ENCODE measurements at regions not wholly inside any gene's neighbourhood (a gene's known extent, or its start where the extent isn't known, plus 50 kb on each side); places are given as distances from the start of the nearest gene placed in this dataset.

DNA sequence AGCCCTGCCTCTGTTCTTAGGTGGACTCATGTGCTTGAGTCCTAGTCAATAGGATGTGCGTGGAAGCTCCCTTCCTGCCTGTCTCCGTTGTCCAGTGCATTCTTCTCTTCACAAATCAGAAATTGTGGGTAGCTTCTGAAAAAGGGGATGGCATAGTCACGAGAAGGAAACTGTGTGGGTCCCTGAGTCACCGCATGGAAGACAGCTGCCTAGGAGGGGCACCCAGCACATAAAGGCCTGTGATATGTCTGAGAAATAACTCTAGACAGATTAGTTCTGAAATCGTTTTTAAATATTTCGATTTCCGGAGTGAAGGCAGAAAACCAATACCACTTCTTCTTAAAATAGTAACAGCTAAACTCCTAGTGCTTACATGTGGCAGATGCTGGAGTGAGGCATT is 974.4 kb downstream of the BCL11B start:
- H2AK5ac ChIP-seq (ENCODE audit: low read depth, low read length), result no peak overlapping the region
- peaks cover 27% of the 10 kb centered on the region for H3K9me3 ChIP-seq (ENCODE audit: control insufficient read depth, insufficient read depth, low read length)
- no peak overlapping the region for H2BK5ac ChIP-seq (ENCODE audit: low read depth, low read length, poor library complexity, severe bottlenecking)
- DNase-seq (no peak), ATAC-seq (ENCODE audit: low read depth) (no peak)
- in situ Hi-C loops (cut with MboI; ENCODE audit: low sequenced_read_pairs), result no loop called here
- H2BK15ac ChIP-seq (ENCODE audit: low read depth, low read length), result no peak overlapping the region
- dilution Hi-C loops (cut with HindIII; ENCODE audit: low sequenced_read_pairs, unreplicated experiment), result no loop called here
- no peak overlapping the region for H2BK120ac ChIP-seq (ENCODE audit: low read depth, low read length)
- H3K27me3 ChIP-seq (ENCODE audit: control insufficient read depth, insufficient read depth, low read length), result no peaks in the 10 kb centered on the region
- POLR2A ChIA-PET (ENCODE audit: unreplicated experiment), result no interaction called here
- no peak overlapping the region for H3K27ac ChIP-seq (ENCODE audit: insufficient read depth, low read length)
- H3K4me1 ChIP-seq (ENCODE audit: control insufficient read depth, insufficient read depth, low read length), result no peaks in the 10 kb centered on the region
- H3K56ac ChIP-seq (ENCODE audit: extremely low read depth, insufficient read depth, low read length), result no peak overlapping the region
- no peak overlapping the region for H2BK20ac ChIP-seq (ENCODE audit: low read depth, low read length)
- H3K18ac ChIP-seq (ENCODE audit: low read depth, low read length), result no peak overlapping the region
- no peak overlapping the region for H3K14ac ChIP-seq (replicated peaks; ENCODE audit: low read depth, low read length)
- CTCF ChIA-PET, result no interaction called here
- no peak overlapping the region for H3K4me2 ChIP-seq (ENCODE audit: low read depth, low read length)
- H4K91ac ChIP-seq (ENCODE audit: insufficient read depth, low read depth, low read length), result no peak overlapping the region
- no peak overlapping the region for H3K23ac ChIP-seq (ENCODE audit: low read depth, low read length)
- intact Hi-C loops (cut with micrococcal nuclease), result no loop called here
- H3K9me1 ChIP-seq (ENCODE audit: insufficient read depth, low read length), result no peaks in the 10 kb centered on the region
- no peak overlapping the region for H2AFZ ChIP-seq (replicated peaks; ENCODE audit: low read length, poor library complexity)
- no peak overlapping the region for H3K9ac ChIP-seq (ENCODE audit: low read depth, low read length)
- no peaks in the 10 kb centered on the region for H3K79me1 ChIP-seq (ENCODE audit: low read depth in 1 of 2, low read length in 2 of 2)
- no CpG with 5 or more reads among the region's 7 CpGs for WGBS, 2 experiments (ENCODE audit: extremely low coverage in 2 of 2, insufficient read length in 1 of 2)
- H4K8ac ChIP-seq (ENCODE audit: low read depth in 2 of 2, low read length in 2 of 2), result no peak overlapping the region
- H3K4me3 ChIP-seq (ENCODE audit: insufficient read depth, low read depth, low read length), result no peak overlapping the region
- H3K4ac ChIP-seq (ENCODE audit: low read depth, low read length), result no peak overlapping the region
- H3K36me3 ChIP-seq (ENCODE audit: control insufficient read depth, insufficient read depth, low read length), result no peaks in the 10 kb centered on the region
- no peaks in the 10 kb centered on the region for H4K20me1 ChIP-seq (ENCODE audit: insufficient read depth, low read length)
- no TSS peak for BruUV-seq (replicated peaks)
- no peak overlapping the region for H4K5ac ChIP-seq (ENCODE audit: low read depth, low read length)
- no peak for TF ChIP-seq FOS (IDR thresholded peaks at IDR 0.05; ENCODE audit: low read depth, low read length)
- no peak for TF ChIP-seq CTCF (conservative IDR thresholded peaks at IDR 0.05; ENCODE audit: low read depth, low read length)
- TF ChIP-seq RCOR1 (IDR thresholded peaks at IDR 0.05; ENCODE audit: insufficient replicate concordance, low read length), result no peak
- no peak for TF ChIP-seq MAFK (IDR thresholded peaks at IDR 0.05; ENCODE audit: low read depth, low read length)
- TF ChIP-seq, protein P1, sequence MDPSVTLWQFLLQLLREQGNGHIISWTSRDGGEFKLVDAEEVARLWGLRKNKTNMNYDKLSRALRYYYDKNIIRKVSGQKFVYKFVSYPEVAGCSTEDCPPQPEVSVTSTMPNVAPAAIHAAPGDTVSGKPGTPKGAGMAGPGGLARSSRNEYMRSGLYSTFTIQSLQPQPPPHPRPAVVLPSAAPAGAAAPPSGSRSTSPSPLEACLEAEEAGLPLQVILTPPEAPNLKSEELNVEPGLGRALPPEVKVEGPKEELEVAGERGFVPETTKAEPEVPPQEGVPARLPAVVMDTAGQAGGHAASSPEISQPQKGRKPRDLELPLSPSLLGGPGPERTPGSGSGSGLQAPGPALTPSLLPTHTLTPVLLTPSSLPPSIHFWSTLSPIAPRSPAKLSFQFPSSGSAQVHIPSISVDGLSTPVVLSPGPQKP (IDR thresholded peaks at IDR 0.05; ENCODE audit: borderline replicate concordance, low read depth, low read length), result no peak
- no peak for TF ChIP-seq POLR2A (IDR thresholded peaks at IDR 0.05; ENCODE audit: low read depth, low read length)
- TF ChIP-seq BHLHE40 (IDR thresholded peaks at IDR 0.05; ENCODE audit: low read depth, low read length), result no peak
- TF ChIP-seq CEBPB (IDR thresholded peaks at IDR 0.05; ENCODE audit: low read depth, low read length), result no peak
- TF ChIP-seq RAD21 (IDR thresholded peaks at IDR 0.05; ENCODE audit: low read length), result no peak
- no peak for TF ChIP-seq SMC3 (IDR thresholded peaks at IDR 0.05; ENCODE audit: low read depth, low read length)
- no peak for TF ChIP-seq CHD1 (IDR thresholded peaks at IDR 0.05; ENCODE audit: low read depth, low read length)
- TF ChIP-seq MAZ (IDR thresholded peaks at IDR 0.05; ENCODE audit: borderline replicate concordance, low read depth, low read length), result no peak
- TF ChIP-seq NFE2L2 (IDR thresholded peaks at IDR 0.05; ENCODE audit: low read depth, low read length), result no peak
- H2AK9ac ChIP-seq (replicated peaks; ENCODE audit: low read depth, low read length, poor library complexity), result no peak overlapping the region

Data from IMR-90 (cell line).